IPS DF 6.9 (cell line): ENCODE measurements at regions not wholly inside any gene's neighbourhood (a gene's known extent, or its start where the extent isn't known, plus 50 kb on each side); places are given as distances from the start of the nearest gene placed in this dataset.
"Not testable (repeated sequence)": the region's sequence is repeated elsewhere in the genome, so short reads cannot be mapped to it uniquely, and the experiment has no call there.

ENCODE experiments used
- DNase-seq: peaks from one replicate; pipeline ENCODE4 v3.0.0-alpha.2; 2013; ENCODE audit warnings: low read depth, low spot score
- H3K27ac ChIP-seq: one replicate; pipeline ENCODE4 v1.5.1; 2013; ENCODE audit warnings: low read length, control low read depth
- H3K27me3 ChIP-seq: 2 replicates; pipeline ENCODE4 v1.6.1; 2013; ENCODE audit warnings: mild to moderate bottlenecking, low read length; ENCODE audit not compliant: control insufficient read depth, insufficient read depth
- H3K36me3 ChIP-seq: 2 replicates; pipeline ENCODE4 v1.6.1; 2013; ENCODE audit warnings: low read length; ENCODE audit not compliant: control insufficient read depth, insufficient read depth
- H3K4me1 ChIP-seq: 2 replicates; pipeline ENCODE4 v1.6.1; 2013; ENCODE audit warnings: low read length; ENCODE audit not compliant: control insufficient read depth, insufficient read depth
- H3K4me3 ChIP-seq: 2 replicates; pipeline ENCODE4 v1.5.1; 2013; ENCODE audit warnings: mild to moderate bottlenecking, low read length
- H3K9me3 ChIP-seq: 2 replicates; pipeline ENCODE4 v1.6.1; 2013; ENCODE audit warnings: low read length, inconsistent platforms; ENCODE audit not compliant: control insufficient read depth, insufficient read depth
- WGBS: extraction: QIAGEN DNeasy Blood & Tissue Kit; methylation state at CpG from one replicate; pipeline ENCODE4 v1.1.7; 2013; ENCODE audit warnings: mixed read lengths, missing lambda C conversion rate; ENCODE audit not compliant: insufficient read length, insufficient coverage; 5-methylcytosine and 5-hydroxymethylcytosine counted together

DNA sequence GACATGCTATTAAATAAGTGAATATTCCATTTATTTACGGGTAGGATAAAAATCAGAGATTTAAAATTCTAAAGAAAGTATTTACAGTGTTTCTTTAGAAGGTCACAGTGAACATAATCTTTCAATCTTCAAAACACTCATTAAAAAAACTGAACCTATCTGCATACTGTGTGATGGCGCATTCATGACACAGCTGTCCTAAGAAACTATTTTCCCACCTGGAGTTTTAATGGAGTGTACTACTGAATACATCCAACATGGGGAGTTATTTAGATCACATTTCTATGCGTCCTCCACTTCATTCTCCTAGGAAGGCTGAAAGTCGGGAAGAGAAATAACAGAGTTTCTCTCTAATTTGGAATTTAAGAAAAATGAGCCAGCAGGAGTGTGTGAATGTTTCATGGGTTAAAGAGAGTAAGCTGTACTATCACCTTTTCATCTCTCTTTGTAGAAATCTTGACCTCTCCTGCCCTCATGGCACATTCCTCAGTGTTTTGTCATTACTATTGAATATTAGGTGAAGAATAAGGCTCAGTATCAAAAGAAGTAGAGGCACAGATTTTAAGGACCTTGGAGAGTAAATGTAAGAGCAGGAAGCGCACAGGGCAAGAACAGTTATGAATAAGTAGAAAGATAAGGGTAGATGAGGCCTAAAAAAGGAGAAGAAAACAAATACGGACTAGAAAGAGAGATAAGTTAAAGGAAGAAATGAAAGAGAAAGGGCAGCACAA lies 551.2 kb upstream of the TUSC1 start:
- Histone ChIP-seq H3K4me3 (no peak overlapping the region), H3K4me1 (no peaks in the 10 kb centered on the region), H3K9me3 (no peaks in the 10 kb centered on the region), H3K27ac (no peak overlapping the region), H3K27me3 (no peaks in the 10 kb centered on the region), H3K36me3 (no peaks in the 10 kb centered on the region)
- 100% methylated on average over 1 of the region's 6 CpGs for WGBS
- no peak for DNase-seq

DNA sequence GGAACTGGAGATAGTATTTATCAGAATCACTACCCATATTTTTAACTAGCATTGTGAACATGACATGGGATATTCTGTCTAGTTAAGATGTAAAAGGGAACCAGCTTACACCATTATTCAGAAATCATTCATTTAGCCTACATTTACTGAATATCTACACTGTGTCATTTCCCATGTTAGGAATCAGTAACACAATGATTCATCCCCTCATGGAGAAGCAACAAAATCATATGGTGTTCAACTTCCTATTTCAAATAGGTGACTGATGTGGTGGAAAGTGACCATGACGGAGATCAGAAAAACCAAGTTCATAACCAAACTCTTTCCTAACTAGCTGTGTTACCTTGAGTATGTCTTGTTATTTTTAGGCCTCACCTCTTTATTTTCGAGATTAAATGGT lies 550.0 kb upstream of the TUSC1 start:
- DNase-seq = no peak
- no peaks in the 10 kb centered on the region for H3K9me3 ChIP-seq
- H3K27me3 ChIP-seq = no peaks in the 10 kb centered on the region
- no peak overlapping the region for H3K4me3 ChIP-seq
- no peaks in the 10 kb centered on the region for H3K36me3 ChIP-seq
- no peak overlapping the region for H3K27ac ChIP-seq
- no CpG with 5 or more reads among the region's 2 CpGs for WGBS
- H3K4me1 ChIP-seq = no peaks in the 10 kb centered on the region

DNA sequence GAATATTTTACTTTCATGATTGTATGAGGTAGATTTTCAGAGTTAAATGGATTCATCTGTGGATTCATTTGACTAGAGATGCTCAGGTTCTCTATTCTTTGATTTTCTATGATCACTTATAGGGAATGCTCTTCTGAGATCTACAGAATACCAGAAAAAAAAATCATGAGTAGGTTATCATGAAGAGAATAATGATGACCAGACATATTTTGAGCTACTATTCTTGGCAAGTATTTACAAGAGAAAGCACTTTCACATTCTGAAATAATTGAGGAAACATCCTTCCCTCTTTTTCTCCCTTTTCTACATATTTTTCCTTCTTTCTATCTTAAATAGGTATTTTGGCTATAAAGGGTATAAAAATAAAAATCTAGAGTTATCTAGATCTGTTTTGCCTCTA lies 543.0 kb upstream of the TUSC1 start:
- Histone ChIP-seq H3K4me3 (no peak overlapping the region), H3K27me3 (no peaks in the 10 kb centered on the region)

DNA sequence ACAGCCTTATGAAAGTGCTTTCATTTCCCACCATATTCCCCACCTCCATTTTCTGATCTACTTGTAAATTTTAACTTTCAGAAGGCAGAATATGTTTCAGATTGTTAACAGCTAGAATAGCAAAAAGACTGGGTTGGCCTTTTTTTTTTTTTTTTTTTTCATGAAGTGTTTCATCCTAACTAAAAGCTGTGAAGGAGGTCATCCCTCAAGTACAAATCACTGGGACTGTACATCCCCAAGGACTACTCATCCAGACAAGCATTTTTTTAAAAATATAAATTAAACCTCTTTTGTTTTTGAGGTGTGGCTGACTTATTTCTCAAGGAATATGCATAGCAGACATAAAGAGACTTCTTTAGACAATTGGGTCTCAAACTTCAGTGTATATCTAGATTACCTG lies 542.1 kb upstream of the TUSC1 start:
- no peak for DNase-seq
- Histone ChIP-seq H3K27ac (no peak overlapping the region), H3K36me3 (no peaks in the 10 kb centered on the region), H3K4me1 (no peaks in the 10 kb centered on the region), H3K4me3 (no peak overlapping the region), H3K27me3 (no peaks in the 10 kb centered on the region), H3K9me3 (no peaks in the 10 kb centered on the region)

More for the DNA sequence above, 543.0 kb upstream of the TUSC1 start:
- Histone ChIP-seq H3K36me3 (no peaks in the 10 kb centered on the region), H3K27ac (no peak overlapping the region), H3K4me1 (no peaks in the 10 kb centered on the region), H3K9me3 (no peaks in the 10 kb centered on the region)
- no peak for DNase-seq

DNA sequence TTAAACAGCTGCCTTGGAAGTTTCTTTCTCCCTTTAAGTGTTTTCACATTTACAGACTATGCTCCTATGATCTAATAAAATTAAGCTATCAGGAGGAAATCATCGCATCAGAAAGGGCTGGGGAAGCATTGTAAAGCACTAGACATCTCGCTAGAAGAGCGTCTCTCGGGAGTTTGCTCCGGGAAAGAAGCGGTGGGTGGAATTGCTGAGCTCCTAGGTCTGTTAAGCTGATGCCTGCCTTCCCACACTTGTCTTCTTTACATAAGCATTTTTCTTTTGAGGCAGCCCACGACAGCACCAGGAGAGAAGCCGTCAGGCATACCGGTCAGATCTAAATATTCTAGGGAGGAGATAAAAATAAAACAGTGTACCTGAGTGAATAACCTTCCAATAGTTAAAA lies 541.7 kb upstream of the TUSC1 start:
- no peaks in the 10 kb centered on the region for H3K36me3 ChIP-seq
- no peak overlapping the region for H3K27ac ChIP-seq
- no CpG with 5 or more reads among the region's 9 CpGs for WGBS
- H3K4me3 ChIP-seq = no peak overlapping the region
- no peaks in the 10 kb centered on the region for H3K27me3 ChIP-seq
- H3K4me1 ChIP-seq = no peaks in the 10 kb centered on the region
- H3K9me3 ChIP-seq = no peaks in the 10 kb centered on the region
- DNase-seq = no peak

DNA sequence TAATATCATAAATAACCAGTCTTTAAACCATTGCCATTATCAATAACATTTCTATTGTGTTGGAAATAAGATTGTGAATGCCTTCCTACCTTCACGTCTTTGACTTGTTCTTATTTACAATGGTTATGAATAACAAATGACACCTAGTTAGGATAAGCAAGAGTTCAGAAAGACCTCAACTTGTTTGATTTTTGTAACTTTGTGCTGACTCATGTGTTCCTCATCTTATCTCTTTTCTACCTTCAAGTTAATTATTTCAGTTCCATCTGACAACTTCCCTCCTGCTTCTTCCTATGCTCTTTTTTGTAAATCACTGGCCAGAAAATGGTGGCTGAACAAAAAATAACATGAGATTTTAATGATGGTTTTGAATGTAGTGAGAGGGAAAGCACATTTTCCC lies 538.5 kb upstream of the TUSC1 start:
- no CpG with 5 or more reads among the region's 1 CpG for WGBS
- H3K4me1 ChIP-seq = no peaks in the 10 kb centered on the region
- DNase-seq = no peak

DNA sequence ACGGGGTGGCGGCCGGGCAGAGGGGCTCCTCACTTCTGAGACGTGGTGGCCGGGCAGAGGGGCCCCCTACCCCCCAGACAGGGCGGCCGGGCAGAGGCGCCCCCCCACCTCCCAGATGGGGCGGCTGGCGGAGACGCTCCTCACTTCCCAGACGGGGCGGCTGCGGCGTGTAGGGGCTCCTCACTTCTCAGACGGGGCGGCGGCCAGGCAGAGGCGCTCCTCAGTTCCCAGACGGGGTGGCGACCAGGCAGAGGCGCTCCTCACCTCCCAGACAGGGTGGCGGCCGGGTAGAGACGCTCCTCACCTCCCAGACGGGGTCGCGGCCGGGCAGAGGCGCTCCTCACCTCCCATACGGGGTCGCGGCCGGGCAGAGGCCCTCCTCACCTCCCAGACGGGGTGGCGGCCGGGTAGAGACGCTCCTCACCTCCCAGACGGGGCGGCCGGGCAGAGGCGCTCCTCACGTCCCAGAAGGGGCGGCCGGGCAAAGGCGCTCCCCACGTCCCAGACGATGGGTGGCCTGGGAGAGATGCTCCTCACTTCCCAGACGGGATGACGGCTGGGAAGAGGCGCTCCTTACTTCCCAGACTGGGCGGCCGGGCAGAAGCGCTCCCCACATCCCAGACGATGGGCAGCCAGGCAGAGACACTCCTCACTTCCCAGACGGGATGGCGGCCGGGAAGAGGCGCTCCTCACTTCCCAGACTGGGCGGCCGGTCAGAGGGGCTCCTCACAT lies 536.6 kb upstream of the TUSC1 start:
- DNase-seq, H3K27ac ChIP-seq, H3K9me3 ChIP-seq, H3K4me1 ChIP-seq, H3K36me3 ChIP-seq, H3K27me3 ChIP-seq, H3K4me3 ChIP-seq: not testable (repeated sequence)
- no CpG with 5 or more reads among the region's 61 CpGs for WGBS

More for the DNA sequence above, 538.5 kb upstream of the TUSC1 start:
- H3K36me3 ChIP-seq = no peaks in the 10 kb centered on the region
- H3K27me3 ChIP-seq = no peaks in the 10 kb centered on the region
- H3K4me3 ChIP-seq = no peak overlapping the region
- no peak overlapping the region for H3K27ac ChIP-seq
- H3K9me3 ChIP-seq = no peaks in the 10 kb centered on the region

DNA sequence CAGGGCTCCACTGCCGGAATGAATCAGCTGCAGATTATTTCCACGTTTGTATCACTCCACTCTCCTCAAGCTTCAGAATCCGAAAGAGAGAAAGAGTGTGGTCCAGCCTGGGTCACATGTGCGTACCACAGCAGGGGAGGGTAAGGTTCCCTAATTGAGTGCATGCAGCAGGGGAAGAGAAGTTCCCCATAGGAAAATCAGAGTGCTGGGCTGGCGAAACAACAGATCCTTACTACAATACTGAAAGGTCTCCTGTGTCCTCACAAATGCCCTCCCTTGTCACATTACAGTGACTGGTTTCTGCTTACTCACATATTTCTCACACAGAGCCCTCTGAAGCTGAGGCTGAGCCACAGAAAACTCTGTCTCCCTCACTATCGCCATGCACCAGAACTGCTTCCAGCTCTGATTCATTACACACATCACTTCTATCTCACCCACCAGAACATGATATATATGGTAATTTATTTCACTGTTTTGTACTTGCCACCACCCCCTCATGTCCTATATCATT lies 532.2 kb upstream of the TUSC1 start:
- no peak overlapping the region for H3K27ac ChIP-seq
- no peaks in the 10 kb centered on the region for H3K36me3 ChIP-seq
- no peaks in the 10 kb centered on the region for H3K9me3 ChIP-seq
- DNase-seq = no peak
- no CpG with 5 or more reads among the region's 6 CpGs for WGBS
- no peaks in the 10 kb centered on the region for H3K27me3 ChIP-seq
- H3K4me3 ChIP-seq = no peak overlapping the region
- no peaks in the 10 kb centered on the region for H3K4me1 ChIP-seq

DNA sequence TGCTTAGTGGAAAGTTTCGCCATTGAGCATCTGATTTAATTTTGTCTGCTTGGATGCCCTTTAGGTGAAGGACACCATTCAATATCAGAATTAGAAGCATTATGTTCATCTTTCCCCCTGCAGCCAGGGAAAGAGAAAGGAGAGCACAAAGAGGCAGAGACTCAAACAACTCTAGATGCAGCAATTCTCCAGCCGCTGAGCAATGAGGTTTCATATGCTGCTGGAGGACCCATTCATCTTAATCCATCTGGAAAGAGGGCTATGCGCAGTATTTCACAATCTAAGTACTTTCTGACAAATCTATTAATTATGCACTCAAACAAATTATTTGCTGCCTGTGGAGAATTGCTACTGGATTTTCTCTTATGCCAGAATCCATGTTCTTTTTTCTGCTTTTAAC lies 527.0 kb upstream of the TUSC1 start:
- Histone ChIP-seq H3K36me3 (no peaks in the 10 kb centered on the region), H3K9me3 (no peaks in the 10 kb centered on the region), H3K27ac (no peak overlapping the region), H3K27me3 (no peaks in the 10 kb centered on the region), H3K4me3 (no peak overlapping the region), H3K4me1 (no peaks in the 10 kb centered on the region)
- DNase-seq = no peak
- WGBS = no CpG with 5 or more reads among the region's 3 CpGs

DNA sequence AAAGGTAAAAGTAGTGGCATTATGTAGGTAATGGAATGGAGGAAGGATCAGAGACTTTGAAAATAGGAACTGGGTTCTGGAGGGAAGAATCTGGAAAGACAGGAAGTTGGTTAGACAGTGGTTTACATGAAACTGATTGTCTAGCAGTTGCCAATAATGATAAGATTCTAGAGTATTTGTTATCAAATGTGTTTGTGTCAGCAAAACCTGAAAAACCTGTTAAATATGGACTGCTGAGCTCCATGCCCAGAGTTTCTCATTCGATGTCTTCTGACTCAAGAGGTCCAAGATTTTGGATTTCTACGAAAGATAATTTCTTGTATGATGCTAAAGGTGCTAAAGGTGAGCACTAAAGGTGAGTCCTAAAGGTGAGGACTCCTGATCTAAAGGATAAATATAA lies 515.0 kb upstream of the TUSC1 start:
- WGBS = no CpG with 5 or more reads among the region's 2 CpGs

DNA sequence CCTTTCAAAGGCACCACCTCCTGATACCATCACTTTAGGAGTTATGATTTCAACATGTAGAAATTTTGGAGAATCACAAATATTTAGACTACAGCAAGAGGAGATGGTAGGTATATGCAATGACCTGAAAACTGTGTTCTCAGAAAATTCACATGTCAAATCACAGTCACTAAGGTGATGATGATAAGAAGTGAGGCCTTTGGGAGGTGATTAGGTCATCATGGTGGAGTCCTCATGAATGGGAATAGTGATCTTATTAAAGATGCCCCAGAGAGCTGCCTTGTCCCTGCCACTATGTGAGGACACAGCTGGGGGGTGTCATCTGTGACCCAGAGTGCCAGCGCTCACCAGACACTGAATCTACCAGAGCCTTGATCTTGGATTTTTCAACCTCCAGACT lies 513.5 kb upstream of the TUSC1 start:
- Histone ChIP-seq H3K27ac (no peak overlapping the region), H3K4me1 (no peaks in the 10 kb centered on the region), H3K36me3 (no peaks in the 10 kb centered on the region), H3K27me3 (no peaks in the 10 kb centered on the region), H3K4me3 (no peak overlapping the region), H3K9me3 (no peaks in the 10 kb centered on the region)
- no peak for DNase-seq
- WGBS = no CpG with 5 or more reads among the region's 1 CpG

More for the DNA sequence above, 515.0 kb upstream of the TUSC1 start:
- Histone ChIP-seq H3K4me3 (no peak overlapping the region), H3K9me3 (no peaks in the 10 kb centered on the region), H3K27me3 (no peaks in the 10 kb centered on the region), H3K36me3 (no peaks in the 10 kb centered on the region), H3K27ac (no peak overlapping the region), H3K4me1 (no peaks in the 10 kb centered on the region)
- no peak for DNase-seq
